Loucy (cell line): ENCODE measurements at regions not wholly inside any gene's neighbourhood (a gene's known extent, or its start where the extent isn't known, plus 50 kb on each side); places are given as distances from the start of the nearest gene placed in this dataset.

Experiments
- H2AFZ ChIP-seq: fragments of 200-600 bp; sonication (generic); 2 replicates; pipeline ENCODE4 v1.6.0; 2016; ENCODE audit warnings: antibody characterized with exemption, mild to moderate bottlenecking, low read length, moderate library complexity
- H3F3A ChIP-seq: fragments of 200-600 bp; 2 replicates; pipeline ENCODE4 v1.6.0; 2016; ENCODE audit warnings: antibody characterized with exemption, low read depth, mild to moderate bottlenecking
- H3K27me3 ChIP-seq: fragments of 200-600 bp; sonication (generic); 2 replicates; pipeline ENCODE4 v1.6.1; 2014; ENCODE audit warnings: low read length, mild to moderate bottlenecking; ENCODE audit not compliant: insufficient read depth, poor library complexity, severe bottlenecking
- H3K36me3 ChIP-seq: fragments of 200-600 bp; sonication (generic); 2 replicates; pipeline ENCODE4 v1.6.1; 2016; ENCODE audit warnings: low read length; ENCODE audit not compliant: insufficient read depth
- H3K4me1 ChIP-seq: fragments of 200-600 bp; sonication (generic); 2 replicates; pipeline ENCODE4 v1.5.1; 2014; ENCODE audit warnings: low read length, mild to moderate bottlenecking; ENCODE audit not compliant: insufficient read depth, poor library complexity, severe bottlenecking
- H3K4me2 ChIP-seq: fragments of 200-600 bp; sonication (generic); 2 replicates; pipeline ENCODE4 v1.6.0; 2014; ENCODE audit warnings: antibody characterized with exemption, low read length, low read depth, mild to moderate bottlenecking; ENCODE audit not compliant: poor library complexity, severe bottlenecking
- H3K4me3 ChIP-seq: fragments of 200-600 bp; sonication (generic); 2 replicates; pipeline ENCODE4 v1.5.1; 2014; ENCODE audit warnings: low read length, mild to moderate bottlenecking, mixed read lengths; ENCODE audit not compliant: poor library complexity, severe bottlenecking
- H3K79me2 ChIP-seq: fragments of 200-600 bp; sonication (generic); 2 replicates; pipeline ENCODE4 v1.6.1; 2014; ENCODE audit warnings: low read length; ENCODE audit not compliant: insufficient read depth
- H3K9ac ChIP-seq: fragments of 200-600 bp; sonication (generic); 2 replicates; pipeline ENCODE4 v1.6.0; 2014; ENCODE audit warnings: mild to moderate bottlenecking, low read depth, low read length, moderate library complexity; ENCODE audit not compliant: poor library complexity, severe bottlenecking
- H3K9me2 ChIP-seq: fragments of 200-600 bp; sonication (generic); replicated peaks from 2 replicates; pipeline ENCODE4 v1.6.1; 2016; ENCODE audit warnings: low read depth, low read length, mixed read lengths
- H3K9me3 ChIP-seq: fragments of 200-600 bp; sonication (generic); 2 replicates; pipeline ENCODE4 v1.6.1; 2014; ENCODE audit warnings: mild to moderate bottlenecking, antibody characterized with exemption, low read length, low read depth; ENCODE audit not compliant: insufficient read depth
- H4K20me1 ChIP-seq: fragments of 200-600 bp; sonication (generic); 2 replicates; pipeline ENCODE4 v1.6.0; 2014; ENCODE audit warnings: antibody characterized with exemption, low read length, mild to moderate bottlenecking; ENCODE audit not compliant: insufficient read depth, poor library complexity, severe bottlenecking
- CTCF ChIP-seq: fragments of 200-600 bp; sonication (generic); conservative IDR thresholded peaks from 2 replicates; pipeline ENCODE4 v1.5.1; 2014; ENCODE audit warnings: mild to moderate bottlenecking, antibody characterized with exemption, low read length
- EZH2phosphoT487 ChIP-seq: fragments of 200-600 bp; IDR thresholded peaks from 2 replicates; pipeline ENCODE4 v1.6.1; 2018; ENCODE audit warnings: antibody characterized with exemption, mild to moderate bottlenecking, moderate library complexity, borderline replicate concordance

DNA sequence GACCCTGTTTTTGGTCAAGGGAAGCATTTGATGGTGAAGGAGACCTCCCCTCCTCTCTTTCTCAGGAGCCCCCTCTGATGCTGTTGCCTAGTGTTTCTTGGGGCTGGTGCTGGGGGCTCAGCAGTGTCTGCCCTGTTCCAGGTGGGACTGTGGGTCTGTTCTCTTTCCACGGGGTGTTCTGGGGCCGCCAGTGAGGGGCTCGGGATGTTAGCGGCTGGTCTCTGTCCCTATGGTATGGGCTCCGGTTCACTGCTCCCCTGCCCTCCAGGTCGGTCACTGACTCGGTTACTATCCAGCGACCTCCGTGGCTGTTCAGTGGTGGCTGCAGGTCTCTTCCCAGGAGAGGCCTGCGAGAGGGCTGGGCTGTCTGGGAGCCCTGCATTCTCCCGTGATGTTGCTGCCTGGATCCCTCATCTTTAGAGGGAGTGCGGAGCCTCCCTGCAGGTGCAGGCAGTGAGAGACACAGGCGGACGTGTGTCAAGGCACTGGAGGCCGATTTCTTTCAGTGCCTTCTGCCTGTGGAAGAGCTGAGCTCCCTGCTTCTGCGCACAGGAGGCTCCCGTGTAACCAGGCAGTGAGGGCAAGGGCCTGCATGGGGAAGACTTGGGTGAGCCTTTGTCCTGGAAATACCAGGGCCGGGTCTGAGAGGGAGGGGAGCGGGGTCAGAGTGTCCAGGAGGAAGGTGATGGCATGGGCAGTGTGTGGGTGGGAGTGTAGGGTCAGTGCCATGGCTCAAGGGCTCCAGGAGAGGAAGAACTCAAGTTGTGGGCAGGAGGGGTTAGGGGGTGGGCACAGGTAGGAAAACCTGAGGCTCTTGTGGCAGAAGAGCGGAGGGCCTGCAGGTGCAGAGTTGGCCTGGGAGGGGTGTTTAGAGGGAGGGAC is 362.6 kb downstream of the TMEM121 start:
- no peak for TF ChIP-seq EZH2phosphoT487
- no peak for TF ChIP-seq CTCF
- Histone ChIP-seq H3K4me1 (peaks cover 33% of the 10 kb centered on the region), H3F3A (no peaks in the 10 kb centered on the region), H4K20me1 (no peaks in the 10 kb centered on the region), H3K9me2 (no peaks in the 10 kb centered on the region), H3K4me3 (peak overlapping the region; percentile 70), H3K27me3 (no peaks in the 10 kb centered on the region), H3K79me2 (peaks cover 31% of the 10 kb centered on the region), H3K4me2 (peak overlapping the region; percentile 81), H3K9ac (peak overlapping the region; percentile 81), H2AFZ (no peak overlapping the region), H3K36me3 (no peaks in the 10 kb centered on the region), H3K9me3 (no peaks in the 10 kb centered on the region)

DNA sequence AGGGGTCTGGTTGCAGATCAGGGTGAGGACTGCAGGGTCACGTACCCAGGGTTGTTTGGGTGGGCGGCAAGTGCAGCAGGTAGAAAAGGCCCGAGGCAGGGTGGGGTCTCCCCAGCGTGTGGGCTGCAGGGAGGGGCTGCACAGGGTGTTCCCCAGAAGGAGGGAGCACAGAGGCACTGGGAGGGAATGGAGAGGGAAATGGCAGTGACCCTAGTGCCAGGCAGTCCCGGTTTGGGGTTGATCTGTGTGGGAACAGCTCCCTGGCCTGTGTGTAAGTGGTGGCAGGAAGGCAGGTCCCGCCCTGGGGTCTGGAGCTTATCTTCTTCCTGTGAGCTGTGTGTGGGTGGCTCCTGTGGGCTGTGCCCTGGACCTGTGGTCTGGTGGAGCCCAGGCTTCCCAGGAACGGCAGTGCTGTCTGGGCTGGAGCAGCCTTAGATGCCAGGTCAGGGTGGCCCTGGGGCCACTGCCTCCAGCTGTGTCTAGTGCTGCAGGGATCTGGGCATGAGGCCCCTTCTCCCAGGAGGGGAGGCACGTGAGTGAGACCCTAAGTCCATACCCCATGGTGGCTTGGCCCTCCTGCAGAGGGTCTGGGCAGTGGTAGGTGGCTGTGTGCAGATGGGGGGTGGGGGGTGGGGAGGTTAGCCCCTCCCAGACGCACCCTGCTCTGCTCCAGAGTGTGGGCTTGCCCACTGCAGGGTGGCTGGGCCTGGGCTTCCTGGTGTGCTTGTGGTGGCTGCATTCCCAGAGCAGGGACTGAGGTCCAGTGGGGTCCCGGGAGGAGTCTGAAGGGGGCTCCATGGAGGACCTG is 363.5 kb downstream of the TMEM121 start:
- Histone ChIP-seq H3K27me3 (no peaks in the 10 kb centered on the region), H4K20me1 (no peaks in the 10 kb centered on the region), H3K36me3 (no peaks in the 10 kb centered on the region), H3K4me1 (peaks cover 33% of the 10 kb centered on the region), H3F3A (no peaks in the 10 kb centered on the region), H3K79me2 (peaks cover 26% of the 10 kb centered on the region), H3K9me3 (no peaks in the 10 kb centered on the region), H2AFZ (no peak overlapping the region), H3K9ac (peak overlapping the region; percentile 81), H3K9me2 (no peaks in the 10 kb centered on the region), H3K4me2 (peak overlapping the region; percentile 81), H3K4me3 (peak overlapping the region; percentile 70)
- no peak for TF ChIP-seq CTCF
- no peak for TF ChIP-seq EZH2phosphoT487

DNA sequence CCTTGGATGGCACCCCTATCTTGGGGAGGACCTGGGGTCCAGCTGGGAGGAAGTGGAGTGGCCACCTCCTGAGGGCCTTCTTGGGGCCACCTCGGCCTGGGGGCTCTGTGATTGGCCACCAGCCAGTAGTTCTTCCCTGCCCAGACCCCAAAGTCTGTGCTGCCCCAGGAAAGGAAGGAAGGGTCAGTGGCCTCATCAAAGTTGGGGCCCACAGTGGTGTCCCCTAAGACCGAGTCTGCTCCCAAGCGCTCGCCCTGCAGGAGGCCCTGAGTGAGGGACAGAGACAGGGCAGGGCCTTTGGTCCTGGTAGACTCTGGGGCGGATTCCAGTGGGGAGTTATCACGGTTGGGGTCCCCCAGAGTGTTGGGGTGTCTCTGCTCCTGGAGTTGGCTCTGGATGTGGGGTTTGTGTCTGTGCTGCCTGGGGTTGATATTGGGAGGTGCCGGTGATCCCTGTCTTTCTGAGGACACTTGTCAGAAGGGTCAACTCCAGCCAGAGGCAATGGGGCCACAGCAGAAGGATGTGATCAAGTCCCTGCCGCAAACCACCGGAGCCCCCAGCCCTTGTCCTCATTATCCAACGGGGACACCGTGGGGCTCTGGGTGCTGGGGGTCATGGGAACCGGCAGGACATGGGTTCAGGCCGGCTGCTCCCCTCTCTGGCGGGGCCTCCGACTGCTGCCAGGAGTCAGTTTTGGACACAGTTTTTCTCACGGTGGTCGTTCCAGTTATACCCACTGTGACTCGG is 364.3 kb downstream of the TMEM121 start:
- H3K27me3 ChIP-seq, result no peaks in the 10 kb centered on the region
- no peak overlapping the region for H2AFZ ChIP-seq
- TF ChIP-seq EZH2phosphoT487 (no peak), CTCF (no peak)

More for the DNA sequence above, 364.3 kb downstream of the TMEM121 start:
- Histone ChIP-seq H3K9me2 (no peaks in the 10 kb centered on the region), H3K79me2 (peaks cover 18% of the 10 kb centered on the region), H3K4me2 (peak overlapping the region; percentile 81), H3K9ac (peak overlapping the region; percentile 81), H4K20me1 (no peaks in the 10 kb centered on the region), H3K4me1 (peaks cover 33% of the 10 kb centered on the region), H3K9me3 (no peaks in the 10 kb centered on the region), H3K4me3 (peak overlapping the region; percentile 70), H3K36me3 (no peaks in the 10 kb centered on the region), H3F3A (no peaks in the 10 kb centered on the region)
